Stomach (tissue), 8 donors: ENCODE measurements at regions not wholly inside any gene's neighbourhood (a gene's known extent, or its start where the extent isn't known, plus 50 kb on each side); places are given as distances from the start of the nearest gene placed in this dataset.

Experiments used
- DNase-seq, 2 donors: peaks; one replicate each; pipeline versions ENCODE4 v3.0.0 to v3.0.0-alpha.2; 2013 to 2019
- H3K27ac ChIP-seq, 5 donors: fragments of 200-600 bp in 4 of 5; sonication (generic) in 4 of 5; one replicate each; pipeline ENCODE4 v1.5.1; 2013 to 2019; ENCODE audit warnings: mild to moderate bottlenecking in 1 of 5, moderate library complexity in 1 of 5
- H3K27me3 ChIP-seq, 3 donors: fragments of 200-600 bp; sonication (generic); one replicate each; pipeline ENCODE4 v1.5.1; 2017 to 2019; ENCODE audit warnings: mixed run types in 1 of 3
- H3K36me3 ChIP-seq, 4 donors: fragments of 200-600 bp; sonication (generic); 1 replicate in 3 of 4; 2 replicates in 1 of 4; pipeline ENCODE4 v1.5.1; 2016 to 2019
- H3K4me1 ChIP-seq, 4 donors: fragments of 200-600 bp; sonication (generic); one replicate each; pipeline ENCODE4 v1.5.1; 2016 to 2019
- H3K4me3 ChIP-seq, 4 donors: fragments of 200-600 bp; sonication (generic) in 3 of 4; one replicate each; pipeline ENCODE4 v1.5.1; 2016 to 2019; ENCODE audit warnings: mild to moderate bottlenecking in 1 of 4
- H3K9me3 ChIP-seq, 4 donors: fragments of 200-600 bp; sonication (generic); one replicate each; pipeline ENCODE4 v1.5.1; 2016 to 2019
- EP300 ChIP-seq: sonication (generic); formaldehyde crosslinking; IDR thresholded peaks from one replicate; pipeline ENCODE4 v1.6.1; 2017; ENCODE audit warnings: antibody characterized with exemption
- POLR2A ChIP-seq, 4 donors: fragments of 450-650 bp; IDR thresholded peaks; one replicate each; pipeline ENCODE4 v1.6.1; 2016; ENCODE audit warnings: antibody characterized with exemption in 4 of 4, control low read depth in 2 of 4, mild to moderate bottlenecking in 1 of 4, moderate library complexity in 1 of 4
- POLR2AphosphoS5 ChIP-seq, 3 donors: sonication (generic); formaldehyde crosslinking; IDR thresholded peaks; one replicate each; pipeline ENCODE4 v1.6.1; 2016; ENCODE audit warnings: antibody characterized with exemption in 3 of 3
- WGBS, 5 donors: extraction: QIAGEN DNeasy Blood & Tissue Kit in 3 of 5; methylation state at CpG; one replicate each; pipeline versions ENCODE4 v1.1.5 to v1.1.7; 2013 to 2018; 5-methylcytosine and 5-hydroxymethylcytosine counted together
- intact Hi-C: fragments of 100-400 bp; cut with DNase I; formaldehyde crosslinking; loops from one replicate; pipeline ENCODE4 v1.15.1; 2023; ENCODE audit warnings: low total_unique reads
- TF ChIP-seq, protein P1 (sequence below), 7 experiments: fragments of 450-650 bp in 4 of 7; fragments of 200-600 bp in 3 of 7; sonication (generic) in 3 of 7; IDR thresholded peaks; one replicate each; pipeline ENCODE4 v1.5.1; 2016 to 2019; ENCODE audit warnings: antibody characterized with exemption in 7 of 7, control low read depth in 2 of 7, mild to moderate bottlenecking in 1 of 7
- donor health status: healthy with polysubstance abuse.
- donor health status: Bipolar disorder and iron deficiency.
- donor health status: healthy.

DNA sequence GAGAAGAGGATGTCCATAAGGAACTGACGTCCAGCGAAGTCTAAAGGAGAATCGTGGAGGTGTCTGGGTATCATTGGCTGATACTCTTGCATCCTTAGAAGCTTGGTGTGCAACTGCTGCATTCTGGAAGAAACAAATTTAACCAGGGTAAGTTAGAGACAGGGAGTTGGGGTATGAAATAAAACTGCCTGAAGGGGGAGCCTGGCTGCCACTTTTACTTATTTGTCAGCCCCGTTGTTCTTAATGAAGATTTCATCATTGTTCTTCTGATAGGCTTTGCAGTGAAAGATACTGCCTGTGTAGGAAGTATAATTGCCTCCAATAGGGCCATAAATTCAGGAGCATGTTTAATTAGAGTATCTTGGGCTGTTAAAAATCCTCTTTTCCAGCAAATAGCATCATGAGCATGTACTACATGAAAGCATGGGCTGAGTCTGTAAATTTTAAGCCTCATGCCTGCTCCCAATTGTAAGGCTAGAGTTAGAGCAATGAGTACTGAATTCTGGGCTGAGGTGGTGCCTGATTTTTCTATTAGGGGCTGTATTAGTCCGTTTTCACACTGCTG, 1264.5 kb upstream of the ACO1 start:
- WGBS, 5 donors, result 46 to 52% (median 48%) methylated on average over 5 of the region's 5 CpGs
- Histone ChIP-seq H3K9me3 (no peaks in the 10 kb centered on the region), H3K27me3 (no peaks in the 10 kb centered on the region), H3K4me3 (no peak overlapping the region), H3K36me3 (no peaks in the 10 kb centered on the region), H3K4me1 (no peaks in the 10 kb centered on the region), H3K27ac (no peak overlapping the region)
- peak; percentile 27 to 57 for DNase-seq
- TF ChIP-seq EP300, result no peak
- TF ChIP-seq, protein P1, sequence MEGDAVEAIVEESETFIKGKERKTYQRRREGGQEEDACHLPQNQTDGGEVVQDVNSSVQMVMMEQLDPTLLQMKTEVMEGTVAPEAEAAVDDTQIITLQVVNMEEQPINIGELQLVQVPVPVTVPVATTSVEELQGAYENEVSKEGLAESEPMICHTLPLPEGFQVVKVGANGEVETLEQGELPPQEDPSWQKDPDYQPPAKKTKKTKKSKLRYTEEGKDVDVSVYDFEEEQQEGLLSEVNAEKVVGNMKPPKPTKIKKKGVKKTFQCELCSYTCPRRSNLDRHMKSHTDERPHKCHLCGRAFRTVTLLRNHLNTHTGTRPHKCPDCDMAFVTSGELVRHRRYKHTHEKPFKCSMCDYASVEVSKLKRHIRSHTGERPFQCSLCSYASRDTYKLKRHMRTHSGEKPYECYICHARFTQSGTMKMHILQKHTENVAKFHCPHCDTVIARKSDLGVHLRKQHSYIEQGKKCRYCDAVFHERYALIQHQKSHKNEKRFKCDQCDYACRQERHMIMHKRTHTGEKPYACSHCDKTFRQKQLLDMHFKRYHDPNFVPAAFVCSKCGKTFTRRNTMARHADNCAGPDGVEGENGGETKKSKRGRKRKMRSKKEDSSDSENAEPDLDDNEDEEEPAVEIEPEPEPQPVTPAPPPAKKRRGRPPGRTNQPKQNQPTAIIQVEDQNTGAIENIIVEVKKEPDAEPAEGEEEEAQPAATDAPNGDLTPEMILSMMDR (IDR thresholded peaks at IDR 0.05), result peak in 4 of 7 experiments; percentile 33 to 46 (median 42)
- intact Hi-C loops, result no loop called here

DNA sequence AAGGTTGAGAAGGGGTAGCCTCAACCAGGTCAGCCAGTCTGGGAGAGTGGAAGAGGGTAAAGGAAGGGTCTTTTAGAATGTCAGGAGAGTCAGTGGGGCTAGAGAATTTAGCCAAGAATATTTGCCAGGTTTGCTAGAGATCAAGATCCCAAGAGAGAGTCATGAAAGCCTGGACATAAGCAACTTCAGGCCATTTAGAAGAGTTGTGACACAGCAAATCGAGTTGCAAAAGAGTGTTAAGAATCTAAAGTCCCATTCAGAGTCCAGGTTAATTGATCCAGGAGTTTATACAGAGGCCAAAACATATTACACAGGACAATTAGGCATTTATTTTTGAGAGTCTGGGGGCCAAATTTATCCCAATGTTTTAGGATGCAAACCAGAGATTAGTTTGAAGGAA, 1260.1 kb upstream of the ACO1 start:
- WGBS, 5 donors, result 57 to 78% (median 71%) methylated on average over 1 of the region's 1 CpG
- no peak overlapping the region for H3K27ac ChIP-seq
- H3K4me3 ChIP-seq, result no peak overlapping the region
- H3K36me3 ChIP-seq, result no peaks in the 10 kb centered on the region
- H3K4me1 ChIP-seq, result no peaks in the 10 kb centered on the region
- H3K27me3 ChIP-seq, result no peaks in the 10 kb centered on the region
- intact Hi-C loops, result no loop called here
- no peak for TF ChIP-seq EP300
- TF ChIP-seq, protein P1 (IDR thresholded peaks at IDR 0.05), result no peak
- no peak for TF ChIP-seq POLR2A (IDR thresholded peaks at IDR 0.05)
- no peak for TF ChIP-seq POLR2AphosphoS5 (IDR thresholded peaks at IDR 0.05)
- H3K9me3 ChIP-seq, result no peaks in the 10 kb centered on the region
- no peak for DNase-seq

DNA sequence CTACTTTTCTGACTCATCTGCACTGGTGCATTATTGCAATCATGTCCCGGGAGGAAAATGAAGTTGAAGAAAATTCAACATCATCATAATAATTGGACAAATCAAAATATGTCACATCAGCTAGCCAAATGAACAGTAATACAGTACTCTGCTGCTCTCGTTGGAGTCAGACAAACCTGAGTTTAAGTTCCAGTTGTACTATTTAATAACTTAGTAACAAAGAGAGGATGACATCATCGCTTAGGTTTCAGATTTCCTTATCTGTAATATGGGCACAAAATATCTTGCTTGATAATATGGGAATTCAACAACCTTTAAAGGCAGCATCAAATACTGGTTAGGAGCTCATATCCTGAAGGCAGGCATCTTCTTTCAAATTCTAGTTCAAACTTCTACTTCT, 1248.9 kb upstream of the ACO1 start:
- Histone ChIP-seq H3K27ac (no peak overlapping the region), H3K4me3 (no peak overlapping the region), H3K9me3 (no peaks in the 10 kb centered on the region), H3K27me3 (no peaks in the 10 kb centered on the region), H3K4me1 (peaks cover 0 to 10% (median 0%) of the 10 kb centered on the region in 4 donors), H3K36me3 (no peaks in the 10 kb centered on the region)
- no peak for DNase-seq
- WGBS, 5 donors, result 52 to 69% (median 63%) methylated on average over 3 of the region's 3 CpGs
- no peak for TF ChIP-seq POLR2A (IDR thresholded peaks at IDR 0.05)
- TF ChIP-seq, protein P1 (IDR thresholded peaks at IDR 0.05), result no peak
- no peak for TF ChIP-seq EP300
- TF ChIP-seq POLR2AphosphoS5 (IDR thresholded peaks at IDR 0.05), result no peak
- intact Hi-C loops, result no loop called here

DNA sequence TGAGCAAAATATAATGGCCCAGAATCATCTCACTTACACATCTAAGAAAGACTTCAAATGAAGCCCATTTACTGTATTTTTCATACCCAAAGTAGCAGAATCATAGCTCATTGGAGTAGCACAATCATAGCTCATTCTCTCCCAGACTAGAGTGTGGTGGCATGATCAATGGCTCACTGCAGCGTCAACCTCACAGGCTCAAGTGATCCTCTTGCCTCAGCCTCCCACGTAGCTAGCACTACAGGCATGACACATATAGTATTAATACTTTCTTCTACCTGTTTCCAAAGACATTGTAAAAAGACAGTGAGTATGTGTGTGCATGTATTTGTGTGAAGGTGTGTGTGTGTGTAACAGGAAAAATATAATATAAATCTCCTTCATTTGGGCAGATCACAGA, 1247.9 kb upstream of the ACO1 start:
- H3K4me3 ChIP-seq, result no peak overlapping the region
- TF ChIP-seq EP300 (no peak), POLR2AphosphoS5 (IDR thresholded peaks at IDR 0.05) (no peak), POLR2A (IDR thresholded peaks at IDR 0.05) (no peak)
- TF ChIP-seq, protein P1 (IDR thresholded peaks at IDR 0.05), result no peak
- intact Hi-C loops, result no loop called here
- no peaks in the 10 kb centered on the region for H3K9me3 ChIP-seq
- 90 to 97% (median 93%) methylated on average over 2 of the region's 2 CpGs for WGBS, 5 donors
- no peaks in the 10 kb centered on the region for H3K36me3 ChIP-seq
- no peak for DNase-seq
- H3K4me1 ChIP-seq, result peaks cover 0 to 10% (median 0%) of the 10 kb centered on the region in 4 donors
- H3K27me3 ChIP-seq, result no peaks in the 10 kb centered on the region
- H3K27ac ChIP-seq, result peak overlapping the region in 1 of 5 donors; percentile 69
